ENCODE measurements at regions not wholly inside any gene's neighbourhood (a gene's known extent, or its start where the extent isn't known, plus 50 kb on each side); places are given as distances from the start of the nearest gene placed in this dataset.

GRCh38 chr13:62924395-62924794, 1508.7 kb upstream of the PCDH20 start:
- no peak overlapping the region for H3K4me3 ChIP-seq (ENCODE audit: low read depth, low read length)
- TF ChIP-seq CTCF (IDR thresholded peaks at IDR 0.05; ENCODE audit: borderline replicate concordance, insufficient read depth, low read depth, low read length), result no peak

- no peak for TF ChIP-seq CTCF (IDR thresholded peaks at IDR 0.05; ENCODE audit: borderline replicate concordance, insufficient read depth, low read depth, low read length)
- H3K4me3 ChIP-seq (ENCODE audit: low read depth, low read length), result no peak overlapping the region
Observed at GRCh38 chr13:62920159-62920558, 1504.5 kb upstream of the PCDH20 start.

- no peak overlapping the region for H3K4me3 ChIP-seq (ENCODE audit: low read depth, low read length)
- TF ChIP-seq CTCF (IDR thresholded peaks at IDR 0.05; ENCODE audit: borderline replicate concordance, insufficient read depth, low read depth, low read length), result no peak
Observed at GRCh38 chr13:62919491-62919890, 1503.8 kb upstream of the PCDH20 start.

GRCh38 chr13:62910541-62911060, 1495.0 kb upstream of the PCDH20 start:
- no peak overlapping the region for H3K4me3 ChIP-seq (ENCODE audit: low read depth, low read length)
- no peak for TF ChIP-seq CTCF (IDR thresholded peaks at IDR 0.05; ENCODE audit: borderline replicate concordance, insufficient read depth, low read depth, low read length)

DNA sequence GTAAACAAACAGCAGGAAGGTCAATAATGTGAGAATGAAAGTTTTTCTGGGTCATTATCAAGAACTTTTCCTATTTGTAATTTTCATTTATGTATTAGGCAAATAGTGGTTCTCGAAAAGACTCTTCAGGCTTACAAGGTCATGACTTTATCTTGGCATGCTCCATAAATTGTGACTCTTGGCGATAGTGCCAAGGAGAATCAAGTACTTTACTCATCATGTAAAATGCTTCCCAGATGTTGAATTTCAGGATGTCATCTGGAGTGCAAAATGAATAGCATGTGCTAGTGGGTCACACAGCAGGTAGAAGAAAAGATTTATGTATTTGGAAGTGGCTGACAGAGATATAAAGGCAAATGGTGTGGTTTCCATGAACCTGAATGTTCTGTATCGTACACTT, 1492.7 kb upstream of the PCDH20 start:
- no peak overlapping the region for H3K4me3 ChIP-seq (ENCODE audit: low read depth, low read length)
- TF ChIP-seq CTCF (IDR thresholded peaks at IDR 0.05; ENCODE audit: borderline replicate concordance, insufficient read depth, low read depth, low read length), result no peak

- no peak overlapping the region for H3K4me3 ChIP-seq (ENCODE audit: low read depth, low read length)
- no peak for TF ChIP-seq CTCF (IDR thresholded peaks at IDR 0.05; ENCODE audit: borderline replicate concordance, insufficient read depth, low read depth, low read length)
Observed at GRCh38 chr13:62906896-62907295, 1491.2 kb upstream of the PCDH20 start.

GRCh38 chr13:62906469-62906868, 1490.8 kb upstream of the PCDH20 start:
- no peak overlapping the region for H3K4me3 ChIP-seq (ENCODE audit: low read depth, low read length)
- TF ChIP-seq CTCF (IDR thresholded peaks at IDR 0.05; ENCODE audit: borderline replicate concordance, insufficient read depth, low read depth, low read length), result no peak
